NT2/D1 (cell line): ENCODE measurements at regions not wholly inside any gene's neighbourhood (a gene's known extent, or its start where the extent isn't known, plus 50 kb on each side); places are given as distances from the start of the nearest gene placed in this dataset.

Experiments
- SUZ12 ChIP-seq: IDR thresholded peaks from 2 replicates; pipeline ENCODE4 v1.6.1; 2011; ENCODE audit not compliant: insufficient read length, insufficient read depth; ENCODE audit errors: extremely low read depth
- YY1 ChIP-seq: IDR thresholded peaks from 2 replicates; pipeline ENCODE4 v1.6.1; 2011; ENCODE audit not compliant: insufficient read length, insufficient read depth

DNA sequence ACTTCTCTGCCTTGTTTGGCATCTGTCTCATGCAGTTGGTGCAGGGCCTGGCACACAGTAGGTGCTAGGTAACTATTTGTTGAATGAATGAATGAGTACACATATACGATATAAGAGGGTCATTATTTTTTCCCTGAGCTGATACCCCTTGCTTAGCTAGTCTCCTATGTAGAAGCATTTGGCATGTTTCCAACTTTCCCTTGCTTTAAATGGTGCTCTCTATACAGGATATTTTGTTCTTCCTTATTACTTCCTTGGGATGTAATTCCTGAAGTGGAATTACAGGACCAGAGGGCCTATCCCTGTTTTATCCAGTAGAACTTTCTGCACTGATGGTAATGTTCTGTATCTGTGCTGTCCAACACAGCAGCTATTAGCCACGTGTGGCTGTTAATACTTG lies 250.1 kb upstream of the PWP1 start:
- TF ChIP-seq YY1 (no peak), SUZ12 (no peak)
